ENCODE measurements at regions not wholly inside any gene's neighbourhood (a gene's known extent, or its start where the extent isn't known, plus 50 kb on each side); places are given as distances from the start of the nearest gene placed in this dataset.

DNA sequence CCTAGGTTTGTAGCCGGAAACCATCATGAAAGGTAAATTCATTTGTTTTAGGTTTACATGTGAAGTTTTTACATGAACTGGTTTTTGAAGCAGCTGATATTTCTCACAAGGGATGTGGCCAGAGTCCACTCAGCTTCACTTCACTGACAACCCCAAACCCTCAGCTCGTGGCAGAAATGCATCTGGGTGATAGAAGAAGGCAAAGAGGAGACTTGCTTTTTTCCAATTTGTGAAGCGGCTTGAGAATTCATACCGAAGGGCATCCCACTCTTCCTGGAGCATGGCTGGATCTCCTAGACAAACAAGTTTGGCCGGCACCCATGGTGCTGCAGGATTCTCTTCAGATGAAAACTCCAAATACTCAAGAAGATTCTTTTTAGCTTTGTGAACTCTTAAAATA is 392.8 kb upstream of the CNR1 start:
- Histone ChIP-seq H3K9me3 (ENCODE audit: insufficient read depth, low read length, severe bottlenecking) (no peaks in the 10 kb centered on the region), H3K4me1 (ENCODE audit: insufficient read depth, low read length) (peaks cover 32% of the 10 kb centered on the region), H3K4me2 (ENCODE audit: insufficient read depth, low read length) (no peak overlapping the region), H3K27me3 (ENCODE audit: insufficient read depth, low read length, poor library complexity) (no peaks in the 10 kb centered on the region), H2AFZ (ENCODE audit: low read depth, low read length) (no peak overlapping the region), H4K20me1 (ENCODE audit: insufficient read depth, low read length) (no peaks in the 10 kb centered on the region), H3K27ac (ENCODE audit: low read length) (no peak overlapping the region), H3K9ac (ENCODE audit: low read depth, low read length) (no peak overlapping the region), H3K79me2 (ENCODE audit: insufficient read depth, low read length) (no peaks in the 10 kb centered on the region), H3K36me3 (ENCODE audit: insufficient read depth, low read length) (no peaks in the 10 kb centered on the region), H3K4me3 (ENCODE audit: low read depth in 1 of 2, low read length in 2 of 2) (no peak overlapping the region)
- no peak for TF ChIP-seq EZH2 (IDR thresholded peaks at IDR 0.05; ENCODE audit: borderline replicate concordance, low read depth, low read length, severe bottlenecking)
- TF ChIP-seq, protein P1, sequence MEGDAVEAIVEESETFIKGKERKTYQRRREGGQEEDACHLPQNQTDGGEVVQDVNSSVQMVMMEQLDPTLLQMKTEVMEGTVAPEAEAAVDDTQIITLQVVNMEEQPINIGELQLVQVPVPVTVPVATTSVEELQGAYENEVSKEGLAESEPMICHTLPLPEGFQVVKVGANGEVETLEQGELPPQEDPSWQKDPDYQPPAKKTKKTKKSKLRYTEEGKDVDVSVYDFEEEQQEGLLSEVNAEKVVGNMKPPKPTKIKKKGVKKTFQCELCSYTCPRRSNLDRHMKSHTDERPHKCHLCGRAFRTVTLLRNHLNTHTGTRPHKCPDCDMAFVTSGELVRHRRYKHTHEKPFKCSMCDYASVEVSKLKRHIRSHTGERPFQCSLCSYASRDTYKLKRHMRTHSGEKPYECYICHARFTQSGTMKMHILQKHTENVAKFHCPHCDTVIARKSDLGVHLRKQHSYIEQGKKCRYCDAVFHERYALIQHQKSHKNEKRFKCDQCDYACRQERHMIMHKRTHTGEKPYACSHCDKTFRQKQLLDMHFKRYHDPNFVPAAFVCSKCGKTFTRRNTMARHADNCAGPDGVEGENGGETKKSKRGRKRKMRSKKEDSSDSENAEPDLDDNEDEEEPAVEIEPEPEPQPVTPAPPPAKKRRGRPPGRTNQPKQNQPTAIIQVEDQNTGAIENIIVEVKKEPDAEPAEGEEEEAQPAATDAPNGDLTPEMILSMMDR (IDR thresholded peaks at IDR 0.05; ENCODE audit: borderline replicate concordance, extremely low read depth, low read length, poor library complexity, severe bottlenecking), result no peak
- DNase-seq (no peak), ATAC-seq (ENCODE audit: insufficient read depth, low read depth) (no peak)

DNA sequence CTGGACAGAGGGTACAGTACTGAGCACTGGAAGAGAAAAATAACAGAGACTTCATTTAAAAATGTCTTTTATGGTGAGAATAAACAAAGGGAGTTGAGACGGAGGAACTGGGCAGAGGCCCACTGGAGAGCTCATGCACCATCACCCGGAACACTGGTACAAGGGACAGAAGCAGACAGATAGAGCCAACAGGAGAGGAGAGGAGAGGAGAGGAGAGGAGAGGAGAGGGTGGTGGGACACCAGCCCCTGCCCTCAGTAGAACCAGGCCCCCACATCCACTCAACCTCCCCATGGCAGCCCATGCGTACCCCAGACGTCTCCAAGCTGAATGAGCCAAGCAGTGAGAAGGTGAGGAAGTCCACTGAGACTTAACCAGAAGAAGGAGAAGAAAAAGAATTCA is 390.5 kb upstream of the CNR1 start:
- no peaks in the 10 kb centered on the region for H4K20me1 ChIP-seq (ENCODE audit: insufficient read depth, low read length)
- no peak overlapping the region for H3K9ac ChIP-seq (ENCODE audit: low read depth, low read length)
- DNase-seq, result no peak
- H3K27ac ChIP-seq (ENCODE audit: low read length), result no peak overlapping the region
- H3K36me3 ChIP-seq (ENCODE audit: insufficient read depth, low read length), result no peaks in the 10 kb centered on the region
- H3K4me1 ChIP-seq (ENCODE audit: insufficient read depth, low read length), result peaks cover 18% of the 10 kb centered on the region
- H3K27me3 ChIP-seq (ENCODE audit: insufficient read depth, low read length, poor library complexity), result no peaks in the 10 kb centered on the region
- H3K9me3 ChIP-seq (ENCODE audit: insufficient read depth, low read length, severe bottlenecking), result no peaks in the 10 kb centered on the region
- H3K4me2 ChIP-seq (ENCODE audit: insufficient read depth, low read length), result no peak overlapping the region
- ATAC-seq (ENCODE audit: insufficient read depth, low read depth), result no peak
- TF ChIP-seq, protein P1 (IDR thresholded peaks at IDR 0.05; ENCODE audit: borderline replicate concordance, extremely low read depth, low read length, poor library complexity, severe bottlenecking), result no peak
- no peak for TF ChIP-seq EZH2 (IDR thresholded peaks at IDR 0.05; ENCODE audit: borderline replicate concordance, low read depth, low read length, severe bottlenecking)
- no peak overlapping the region for H3K4me3 ChIP-seq (ENCODE audit: low read depth in 1 of 2, low read length in 2 of 2)
- no peak overlapping the region for H2AFZ ChIP-seq (ENCODE audit: low read depth, low read length)
- no peaks in the 10 kb centered on the region for H3K79me2 ChIP-seq (ENCODE audit: insufficient read depth, low read length)

DNA sequence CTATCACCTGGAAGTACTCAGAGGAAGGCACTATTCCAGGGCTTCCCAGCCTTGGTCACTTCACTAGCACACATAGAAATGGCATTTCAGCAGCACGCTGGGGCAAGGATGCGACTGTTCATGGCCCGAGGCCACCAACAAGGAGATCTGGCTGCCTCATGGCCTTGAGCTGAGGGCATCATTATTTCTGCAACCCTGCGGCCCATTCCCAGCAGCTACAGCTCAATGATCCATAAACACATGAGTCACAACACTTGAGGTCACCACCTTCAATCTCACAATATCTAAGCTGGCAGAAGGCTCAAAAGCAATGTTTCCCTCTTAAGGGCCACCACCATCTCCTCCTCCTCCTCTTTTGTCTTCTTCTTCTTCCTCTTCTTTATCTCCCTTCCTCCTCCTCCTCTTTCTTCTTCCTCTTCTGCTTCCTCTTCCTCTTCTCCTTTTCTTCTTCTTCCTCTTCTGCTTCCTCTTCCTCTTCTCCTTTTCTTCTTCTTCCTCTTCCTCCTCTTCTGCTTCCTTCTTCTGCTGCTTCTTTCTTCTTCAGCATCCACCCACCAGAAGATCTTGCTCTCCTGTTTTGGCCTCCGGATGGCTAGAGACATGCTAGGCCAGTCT is 382.9 kb upstream of the CNR1 start:
- H2AFZ ChIP-seq (ENCODE audit: low read depth, low read length), result no peak overlapping the region
- TF ChIP-seq, protein P1 (IDR thresholded peaks at IDR 0.05; ENCODE audit: borderline replicate concordance, extremely low read depth, low read length, poor library complexity, severe bottlenecking), result no peak
- TF ChIP-seq EZH2 (IDR thresholded peaks at IDR 0.05; ENCODE audit: borderline replicate concordance, low read depth, low read length, severe bottlenecking), result no peak
- H3K9ac ChIP-seq (ENCODE audit: low read depth, low read length), result no peak overlapping the region
- no peak for DNase-seq
- no peaks in the 10 kb centered on the region for H3K36me3 ChIP-seq (ENCODE audit: insufficient read depth, low read length)
- H3K27me3 ChIP-seq (ENCODE audit: insufficient read depth, low read length, poor library complexity), result peaks cover 3% of the 10 kb centered on the region
- H3K4me3 ChIP-seq (ENCODE audit: low read depth in 1 of 2, low read length in 2 of 2), result no peak overlapping the region
- no peaks in the 10 kb centered on the region for H4K20me1 ChIP-seq (ENCODE audit: insufficient read depth, low read length)
- no peak for ATAC-seq (ENCODE audit: insufficient read depth, low read depth)
- no peaks in the 10 kb centered on the region for H3K79me2 ChIP-seq (ENCODE audit: insufficient read depth, low read length)
- no peak overlapping the region for H3K4me2 ChIP-seq (ENCODE audit: insufficient read depth, low read length)
- H3K9me3 ChIP-seq (ENCODE audit: insufficient read depth, low read length, severe bottlenecking), result no peaks in the 10 kb centered on the region
- no peak overlapping the region for H3K27ac ChIP-seq (ENCODE audit: low read length)
- H3K4me1 ChIP-seq (ENCODE audit: insufficient read depth, low read length), result no peaks in the 10 kb centered on the region

Measured in DND-41 (cell line).